Pancreas (tissue), 10 donors: ENCODE measurements at regions not wholly inside any gene's neighbourhood (a gene's known extent, or its start where the extent isn't known, plus 50 kb on each side); places are given as distances from the start of the nearest gene placed in this dataset.
"Not testable (repeated sequence)": the region's sequence is repeated elsewhere in the genome, so short reads cannot be mapped to it uniquely, and the experiment has no call there.

Source experiments
- ATAC-seq, 4 donors: fragments of 200-7000 bp; cut with Tn5 transposase; one replicate each; pipeline versions ENCODE4 v1.8.0 to v1.9.1; 2020; ENCODE audit warnings: mild to moderate bottlenecking in 4 of 4, moderate library complexity in 4 of 4
- DNase-seq, 6 donors: peaks; one replicate each; pipeline ENCODE4 v3.0.0-alpha.2; 2020
- FAIRE-seq: peaks from 2 replicates; lab custom pipeline; 2012; peaks lifted over from hg19 to GRCh38; lab: Jason Lieb, UNC
- H3K27ac ChIP-seq, 4 donors: fragments of 200-600 bp; sonication (generic); 1 replicate in 3 of 4; 2 replicates in 1 of 4; pipeline versions ENCODE4 v1.5.0 to v1.8.0; 2020
- H3K27me3 ChIP-seq, 4 donors: fragments of 200-600 bp; one replicate each; pipeline ENCODE4 v1.8.0; 2021
- H3K36me3 ChIP-seq, 3 donors: fragments of 200-600 bp; sonication (generic) in 1 of 3; one replicate each; pipeline versions ENCODE4 v1.5.0 to v1.8.0; 2020 to 2021
- H3K4me1 ChIP-seq, 3 donors: fragments of 200-600 bp; one replicate each; pipeline ENCODE4 v1.8.0; 2021
- H3K4me3 ChIP-seq, 4 donors: fragments of 200-600 bp; sonication (generic) in 2 of 4; one replicate each; pipeline versions ENCODE4 v1.5.0 to v1.8.0; 2020 to 2021
- H3K9me3 ChIP-seq, 4 donors: fragments of 200-600 bp; one replicate each; pipeline ENCODE4 v1.8.0; 2021
- CTCF ChIP-seq, 4 donors: fragments of 200-600 bp; sonication (generic) in 3 of 4; IDR thresholded peaks; one replicate each; pipeline versions ENCODE4 v1.5.0 to v1.8.0; 2021; ENCODE audit warnings: antibody characterized with exemption in 4 of 4
- WGBS, 2 donors: extraction: QIAGEN DNeasy Blood & Tissue Kit; methylation state at CpG; one replicate each; pipeline ENCODE4 v1.1.7; 2013; 5-methylcytosine and 5-hydroxymethylcytosine counted together
- intact Hi-C, 3 donors: fragments of 100-400 bp; cut with DNase I; formaldehyde crosslinking; loops; one replicate each; pipeline versions ENCODE4 v1.11.1 to v1.14.2; 2022
- donor health status: healthy with polysubstance abuse.
- donor health status: DM: no; HTN: no; CAD: no; lungs with moderate emphysema.
- donor health status: DM: no; HTN: no; CAD: no.
- donor health status: control.
- donor health status: control.
- donor health status: Bipolar disorder and iron deficiency.
- donor health status: DM: yes; HTN: yes; CAD: no.
- donor health status: DM: no; HTN: no; CAD: no.
- donor health status: DM: no; HTN: no; CAD: no.
- donor health status: DM: yes; HTN: yes; CAD: no.

GRCh38 chr6:81049425-81050042 lies 702.9 kb downstream of the TENT5A start:
- Histone ChIP-seq H3K36me3 (no peaks in the 10 kb centered on the region), H3K4me1 (no peaks in the 10 kb centered on the region), H3K4me3 (no peak overlapping the region), H3K27me3 (no peaks in the 10 kb centered on the region), H3K27ac (no peak overlapping the region), H3K9me3 (no peaks in the 10 kb centered on the region)
- no peak for TF ChIP-seq CTCF (IDR thresholded peaks at IDR 0.05)
- 39 to 52% methylated on average over 2 of the region's 2 CpGs for WGBS, 2 donors
- intact Hi-C loops: no loop called here
- ATAC-seq: no peak
- no peak for DNase-seq
- no peak for FAIRE-seq

- DNase-seq: no peak
- Histone ChIP-seq H3K9me3 (no peaks in the 10 kb centered on the region), H3K36me3 (no peaks in the 10 kb centered on the region), H3K27ac (no peak overlapping the region), H3K27me3 (no peaks in the 10 kb centered on the region), H3K4me3 (no peak overlapping the region), H3K4me1 (no peaks in the 10 kb centered on the region)
- no peak for TF ChIP-seq CTCF (IDR thresholded peaks at IDR 0.05)
- no peak for ATAC-seq
- intact Hi-C loops: no loop called here
- FAIRE-seq: no peak
- WGBS, 2 donors: 42 to 44% methylated on average over 2 of the region's 2 CpGs
Observed at GRCh38 chr6:81031416-81031815, 721.1 kb downstream of the TENT5A start.

GRCh38 chr6:81026041-81026553 lies 726.4 kb downstream of the TENT5A start:
- 46 to 51% methylated on average over 2 of the region's 2 CpGs for WGBS, 2 donors

GRCh38 chr6:81023709-81024108 lies 728.8 kb downstream of the TENT5A start:
- no peak for TF ChIP-seq CTCF (IDR thresholded peaks at IDR 0.05)

More at GRCh38 chr6:81026041-81026553, 726.4 kb downstream of the TENT5A start:
- no peaks in the 10 kb centered on the region for H3K27me3 ChIP-seq
- no peak for TF ChIP-seq CTCF (IDR thresholded peaks at IDR 0.05)
- intact Hi-C loops: no loop called here
- DNase-seq (no peak), ATAC-seq (no peak), FAIRE-seq (no peak)
- H3K4me3 ChIP-seq: no peak overlapping the region
- H3K4me1 ChIP-seq: no peaks in the 10 kb centered on the region
- H3K9me3 ChIP-seq: no peaks in the 10 kb centered on the region
- no peak overlapping the region for H3K27ac ChIP-seq
- H3K36me3 ChIP-seq: no peaks in the 10 kb centered on the region

GRCh38 chr6:81023007-81023582 lies 729.4 kb downstream of the TENT5A start:
- Histone ChIP-seq H3K36me3 (no peaks in the 10 kb centered on the region), H3K27ac (no peak overlapping the region), H3K4me3 (no peak overlapping the region), H3K4me1 (no peaks in the 10 kb centered on the region), H3K9me3 (no peaks in the 10 kb centered on the region), H3K27me3 (no peaks in the 10 kb centered on the region)
- no peak for TF ChIP-seq CTCF (IDR thresholded peaks at IDR 0.05)
- no peak for ATAC-seq
- intact Hi-C loops: no loop called here
- WGBS, 2 donors: 32 to 57% methylated on average over 1 of the region's 1 CpG
- FAIRE-seq: no peak
- no peak for DNase-seq

More at GRCh38 chr6:81023709-81024108, 728.8 kb downstream of the TENT5A start:
- FAIRE-seq: peak; percentile 75
- no peak for DNase-seq
- Histone ChIP-seq H3K27ac (no peak overlapping the region), H3K36me3 (no peaks in the 10 kb centered on the region), H3K4me3 (no peak overlapping the region), H3K9me3 (no peaks in the 10 kb centered on the region), H3K4me1 (no peaks in the 10 kb centered on the region), H3K27me3 (no peaks in the 10 kb centered on the region)
- 61 to 90% methylated on average over 1 of the region's 1 CpG for WGBS, 2 donors
- intact Hi-C loops: no loop called here
- ATAC-seq: no peak

- H3K27me3 ChIP-seq, H3K9me3 ChIP-seq, intact Hi-C loops, ATAC-seq, FAIRE-seq, H3K36me3 ChIP-seq, H3K4me1 ChIP-seq, H3K4me3 ChIP-seq, H3K27ac ChIP-seq: not testable (repeated sequence)
- WGBS, 2 donors: 59 to 71% methylated on average over 6 of the region's 6 CpGs
- DNase-seq: peak in 1 of 6 donors; percentile 29
Observed at GRCh38 chr6:81017586-81017985, 734.9 kb downstream of the TENT5A start.
